Keratinocyte (primary cell): ENCODE measurements at regions not wholly inside any gene's neighbourhood (a gene's known extent, or its start where the extent isn't known, plus 50 kb on each side); places are given as distances from the start of the nearest gene placed in this dataset.

Source experiments
- EZH2 ChIP-seq: IDR thresholded peaks from one replicate; pipeline ENCODE4 v1.6.1; 2012; ENCODE audit warnings: inconsistent platforms, mild to moderate bottlenecking, low read length, moderate library complexity
- TF ChIP-seq, protein P1 (sequence below), 3 experiments: IDR thresholded peaks in 1 of 3; conservative IDR thresholded peaks in 1 of 3; optimal IDR thresholded peaks in 1 of 3; 2 replicates in 2 of 3; 3 replicates in 1 of 3; pipeline versions ENCODE3 to v1.5.1; 2011; ENCODE audit warnings: low read length in 3 of 3, mild to moderate bottlenecking in 3 of 3, moderate library complexity in 2 of 3, control low read depth in 1 of 3, inconsistent platforms in 1 of 3; ENCODE audit not compliant: insufficient read depth in 2 of 3; ENCODE audit errors: extremely low read depth in 1 of 3

DNA sequence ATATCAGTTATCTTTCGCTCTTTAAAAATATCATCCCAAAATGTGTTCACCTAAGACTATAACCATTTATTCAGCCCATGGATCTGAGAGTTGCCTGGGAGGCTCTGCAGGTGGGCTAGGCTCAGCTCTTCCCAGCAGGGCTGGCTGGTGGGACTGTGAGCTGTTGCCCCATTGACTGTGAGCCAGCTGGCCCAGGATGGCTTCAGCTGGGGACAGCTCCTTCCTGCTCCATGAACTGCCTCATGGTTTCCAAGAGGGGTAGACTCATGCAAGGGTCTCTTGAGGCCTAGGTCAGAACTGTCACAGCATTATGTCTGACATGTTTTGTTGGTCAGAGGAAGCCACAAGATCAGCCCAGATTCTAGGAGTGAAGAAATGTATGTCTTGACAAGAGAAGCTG, 114.1 kb upstream of the E2F7 start:
- TF ChIP-seq, protein P1, sequence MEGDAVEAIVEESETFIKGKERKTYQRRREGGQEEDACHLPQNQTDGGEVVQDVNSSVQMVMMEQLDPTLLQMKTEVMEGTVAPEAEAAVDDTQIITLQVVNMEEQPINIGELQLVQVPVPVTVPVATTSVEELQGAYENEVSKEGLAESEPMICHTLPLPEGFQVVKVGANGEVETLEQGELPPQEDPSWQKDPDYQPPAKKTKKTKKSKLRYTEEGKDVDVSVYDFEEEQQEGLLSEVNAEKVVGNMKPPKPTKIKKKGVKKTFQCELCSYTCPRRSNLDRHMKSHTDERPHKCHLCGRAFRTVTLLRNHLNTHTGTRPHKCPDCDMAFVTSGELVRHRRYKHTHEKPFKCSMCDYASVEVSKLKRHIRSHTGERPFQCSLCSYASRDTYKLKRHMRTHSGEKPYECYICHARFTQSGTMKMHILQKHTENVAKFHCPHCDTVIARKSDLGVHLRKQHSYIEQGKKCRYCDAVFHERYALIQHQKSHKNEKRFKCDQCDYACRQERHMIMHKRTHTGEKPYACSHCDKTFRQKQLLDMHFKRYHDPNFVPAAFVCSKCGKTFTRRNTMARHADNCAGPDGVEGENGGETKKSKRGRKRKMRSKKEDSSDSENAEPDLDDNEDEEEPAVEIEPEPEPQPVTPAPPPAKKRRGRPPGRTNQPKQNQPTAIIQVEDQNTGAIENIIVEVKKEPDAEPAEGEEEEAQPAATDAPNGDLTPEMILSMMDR (optimal IDR thresholded peaks at IDR 0.05 in 1 of 3, IDR thresholded peaks at IDR 0.05 in 1 of 3, conservative IDR thresholded peaks at IDR 0.05 in 1 of 3; ENCODE audit: extremely low read depth in 1 of 3, insufficient read depth in 2 of 3, low read length in 3 of 3) = no peak
- no peak for TF ChIP-seq EZH2
